Renal cortex interstitium (tissue), 11 donors: ENCODE measurements at regions not wholly inside any gene's neighbourhood (a gene's known extent, or its start where the extent isn't known, plus 50 kb on each side); places are given as distances from the start of the nearest gene placed in this dataset.

Experiments used
- DNase-seq, 11 donors: peaks; one replicate each; pipeline ENCODE4 v3.0.0-alpha.2; 2013; ENCODE audit warnings: low read depth in 9 of 11, low spot score in 4 of 11; ENCODE audit errors: extremely low read depth in 1 of 11

DNA sequence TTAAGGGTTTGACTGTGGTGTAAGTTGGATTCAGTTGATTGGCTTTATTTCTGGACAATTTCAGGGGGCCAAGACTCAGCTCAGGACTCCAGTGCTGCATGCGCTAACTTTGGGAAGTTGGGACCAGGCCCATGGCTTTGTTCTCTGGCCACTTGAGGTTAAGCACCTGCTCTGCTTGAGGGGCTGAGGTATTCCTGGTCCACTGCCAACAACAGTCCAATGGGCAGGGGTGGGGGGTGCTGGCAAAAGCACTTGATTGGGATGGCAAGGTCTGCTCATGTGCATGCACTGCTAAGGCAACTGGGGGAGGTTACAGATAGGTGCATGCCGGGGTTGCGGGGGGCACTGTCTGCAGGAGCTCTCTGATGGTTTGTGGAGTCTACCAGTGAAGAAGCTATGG lies 52.6 kb upstream of the ASB17 start:
- DNase-seq: no peak

DNA sequence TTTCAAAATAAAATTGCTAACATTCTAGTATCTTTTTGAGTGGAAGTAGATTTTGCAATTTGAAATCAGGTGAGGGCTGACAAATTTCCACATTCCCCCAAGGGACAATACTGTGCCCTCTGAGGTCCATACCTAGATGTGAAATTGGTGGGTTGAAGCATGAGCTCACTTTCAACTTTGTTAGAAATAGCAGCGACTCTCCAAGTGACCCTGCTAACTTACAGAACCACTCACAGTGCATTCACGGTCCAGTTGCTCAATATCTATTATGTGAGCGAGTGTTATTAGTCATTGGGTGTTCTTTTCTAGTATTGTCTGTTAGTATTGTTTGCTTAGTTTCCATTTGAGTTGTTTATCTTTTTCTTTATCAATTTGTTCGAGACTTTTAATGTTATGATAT lies 53.6 kb upstream of the ASB17 start:
- no peak for DNase-seq

GRCh38 chr1:75986478-75986877 lies 54.3 kb upstream of the ASB17 start:
- DNase-seq: no peak

DNA sequence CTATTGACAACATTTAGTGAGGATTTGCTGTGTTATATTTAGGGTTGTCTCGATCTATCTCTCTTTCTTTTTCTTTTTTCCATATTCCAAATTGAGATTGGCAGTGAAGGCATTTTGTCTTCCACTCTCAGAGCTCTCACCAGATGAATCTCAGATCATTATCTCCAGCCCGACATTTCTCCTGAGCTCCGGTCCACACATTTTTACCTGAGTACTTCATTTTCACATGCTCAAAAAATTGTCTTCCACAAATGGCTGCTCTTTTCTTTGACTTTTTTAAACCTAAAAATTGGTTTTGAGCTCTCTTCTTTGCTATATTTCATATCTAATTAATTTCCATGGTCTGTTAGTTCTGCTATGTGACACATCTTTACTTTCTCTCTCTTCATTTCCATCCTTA lies 56.9 kb upstream of the ASB17 start:
- DNase-seq: no peak

GRCh38 chr1:75990686-75991085 lies 58.5 kb upstream of the ASB17 start:
- no peak for DNase-seq

GRCh38 chr1:75991497-75992114 lies 59.4 kb upstream of the ASB17 start:
- DNase-seq: peak; percentile 63 to 88 (median 78)

GRCh38 chr1:75992312-75992711 lies 60.1 kb upstream of the ASB17 start:
- DNase-seq: no peak

DNA sequence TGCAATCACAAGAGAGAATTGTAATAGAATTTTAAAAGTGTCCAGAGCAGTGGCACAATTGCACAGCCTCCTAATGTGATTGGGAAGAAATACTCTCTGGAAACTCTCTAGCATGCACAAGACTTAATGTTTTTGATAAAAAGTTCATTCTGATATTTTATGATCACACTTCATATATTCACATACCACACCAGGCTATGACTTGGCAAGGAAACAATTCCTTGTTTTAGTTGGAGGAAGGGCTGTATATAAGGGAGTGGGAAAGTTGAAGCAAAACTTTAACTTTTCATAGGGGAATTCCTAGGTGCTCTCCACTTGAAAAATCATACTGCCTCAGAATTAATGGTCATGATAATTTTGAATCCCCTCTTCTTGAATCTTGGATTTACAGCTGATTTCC lies 61.5 kb upstream of the ASB17 start:
- peak in 1 of 11 donors; percentile 10 for DNase-seq

GRCh38 chr1:75996196-75996595 lies 64.0 kb upstream of the ASB17 start:
- DNase-seq: no peak

- no peak for DNase-seq
Observed at GRCh38 chr1:75999034-75999433, 66.8 kb upstream of the ASB17 start.

- DNase-seq: no peak
Observed at GRCh38 chr1:76003946-76004345, 70.6 kb upstream of the ST6GALNAC3 start.

GRCh38 chr1:76005765-76006164 lies 68.8 kb upstream of the ST6GALNAC3 start:
- no peak for DNase-seq

DNA sequence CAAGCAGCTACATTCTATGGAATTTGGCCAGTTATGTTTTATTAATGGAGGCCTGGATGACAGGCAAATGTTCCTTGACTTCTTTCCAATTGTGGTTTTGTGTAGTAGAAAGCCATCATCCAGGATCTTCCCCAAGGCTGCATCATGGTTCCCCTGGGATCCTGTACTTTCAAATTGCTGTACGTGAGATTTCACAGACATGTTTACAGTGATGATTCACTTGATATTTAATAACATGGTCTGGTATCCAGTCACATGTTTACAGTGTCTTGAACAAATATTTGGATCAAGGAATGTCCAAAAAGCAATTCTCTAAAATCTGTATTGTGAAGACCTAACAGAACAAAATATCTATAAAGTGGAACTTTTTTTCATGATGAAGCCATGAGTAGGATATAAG lies 68.3 kb upstream of the ST6GALNAC3 start:
- no peak for DNase-seq

- DNase-seq: no peak
Observed at GRCh38 chr1:76010802-76011201, 63.7 kb upstream of the ST6GALNAC3 start.

DNA sequence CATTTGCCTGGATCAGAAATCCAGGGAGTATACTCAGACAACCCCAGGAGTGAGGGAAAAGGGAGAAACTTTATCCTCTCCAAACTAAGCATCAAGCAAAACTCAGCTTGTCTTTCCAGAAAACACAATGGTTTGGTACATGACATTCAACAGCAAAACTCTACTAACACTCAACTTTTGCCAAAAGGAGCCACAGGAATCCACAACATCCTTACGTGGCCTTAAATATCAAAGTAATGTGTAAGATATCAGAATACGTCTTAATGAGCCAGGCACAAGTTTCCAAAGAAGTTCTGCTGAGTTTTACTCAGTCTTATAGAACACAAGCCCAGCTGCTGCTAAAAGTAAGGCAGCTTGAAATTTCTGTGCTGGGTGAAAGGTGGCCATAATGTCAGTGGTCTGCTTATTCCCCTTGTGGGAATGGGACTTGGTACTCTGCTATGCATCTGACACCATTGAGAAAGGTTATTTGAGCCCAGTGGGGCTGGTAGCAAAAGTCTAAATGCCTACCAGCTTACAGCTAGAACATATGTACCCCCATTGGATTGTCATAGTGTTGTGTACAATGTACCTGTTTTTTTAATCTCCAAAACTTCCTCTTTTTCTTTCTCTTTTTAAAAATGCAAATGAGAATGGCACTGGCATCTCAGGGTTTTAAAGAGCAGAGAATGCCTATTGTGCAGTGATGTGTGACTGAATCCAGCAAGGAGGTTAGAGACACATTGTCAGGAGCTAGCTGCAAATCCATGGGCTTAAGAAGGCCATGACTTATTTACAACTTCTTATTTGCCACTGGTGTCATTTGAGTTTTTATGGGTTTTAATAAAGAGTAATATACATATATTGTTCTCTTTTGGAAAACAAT lies 62.0 kb upstream of the ST6GALNAC3 start:
- DNase-seq: peak in 6 of 11 donors; percentile 11 to 28 (median 22)

GRCh38 chr1:76013206-76013581 lies 61.4 kb upstream of the ST6GALNAC3 start:
- DNase-seq: no peak

GRCh38 chr1:76015478-76016103 lies 59.0 kb upstream of the ST6GALNAC3 start:
- DNase-seq: no peak

DNA sequence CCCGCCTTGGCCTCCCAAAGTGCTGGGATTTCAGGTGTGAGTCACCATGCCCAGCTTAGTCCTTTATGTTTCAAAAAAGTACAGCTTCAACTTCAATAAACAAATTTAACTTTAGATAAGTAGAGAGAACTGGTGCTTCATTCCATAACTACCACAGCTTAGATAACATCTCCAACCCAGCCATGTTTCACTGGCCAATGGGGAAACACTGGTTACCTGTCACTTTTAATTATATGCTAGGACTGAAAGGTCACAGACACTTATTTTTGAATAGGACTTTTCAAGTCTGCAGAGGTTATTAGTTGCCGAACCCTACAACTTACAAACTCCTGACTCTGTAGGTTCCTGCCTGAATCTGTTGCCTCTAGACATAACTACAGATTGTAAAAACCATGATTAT lies 56.5 kb upstream of the ST6GALNAC3 start:
- DNase-seq: no peak

DNA sequence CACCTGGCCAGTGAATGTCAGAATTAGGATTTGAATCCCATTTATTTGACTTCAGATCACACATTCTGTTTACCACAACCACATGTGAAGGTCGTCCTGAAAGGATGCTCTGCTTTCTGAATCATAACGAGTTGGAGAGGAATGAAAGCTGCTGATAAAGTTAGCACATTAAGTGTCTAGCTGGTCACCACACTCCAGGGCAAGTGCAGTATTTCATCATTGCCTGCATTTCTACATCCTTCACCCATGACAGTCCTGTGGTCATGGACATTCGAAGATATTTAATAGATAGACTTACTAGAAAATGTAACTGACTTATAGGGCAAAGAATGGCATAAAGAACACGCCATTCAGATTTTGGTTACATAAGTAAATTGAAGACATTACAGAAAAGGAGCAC lies 52.7 kb upstream of the ST6GALNAC3 start:
- DNase-seq: no peak

DNA sequence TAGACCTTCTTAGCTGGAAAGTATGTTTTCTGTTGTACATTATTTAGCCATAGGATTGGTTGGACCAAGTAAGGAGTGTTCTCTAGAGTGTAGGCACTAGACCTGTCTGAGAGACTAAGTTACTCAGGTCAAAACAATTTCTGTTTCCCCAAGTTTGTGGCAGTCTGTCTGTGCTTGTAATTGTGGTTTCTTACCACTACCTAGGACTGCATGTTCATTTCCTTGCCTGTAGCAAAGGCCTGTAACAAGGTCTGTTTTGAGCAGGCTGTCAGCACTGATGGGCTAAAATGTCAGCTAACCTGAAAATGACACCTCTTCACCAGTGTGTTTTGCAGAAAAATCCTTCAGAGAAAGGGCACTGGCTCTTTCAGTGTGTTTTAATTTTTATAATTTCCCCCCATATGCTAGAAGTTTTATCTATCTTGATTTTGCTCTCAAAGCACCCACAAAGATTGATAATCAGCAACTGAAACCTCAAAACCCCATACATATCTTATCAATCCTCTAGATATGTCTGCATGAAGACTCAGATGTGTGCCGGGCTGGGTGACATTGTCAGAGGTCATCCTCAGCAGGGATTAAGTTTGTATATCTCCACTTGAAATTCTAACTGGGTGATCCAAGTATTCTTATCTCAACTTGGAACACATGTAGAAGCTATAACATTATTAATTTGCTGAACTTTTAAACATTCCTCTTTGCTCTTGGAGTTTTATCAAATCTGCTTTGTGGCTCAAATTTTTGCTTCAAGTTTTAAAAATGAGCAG lies 50.7 kb upstream of the ST6GALNAC3 start:
- no peak for DNase-seq
